Neural cell (in vitro differentiated cells): ENCODE measurements at regions not wholly inside any gene's neighbourhood (a gene's known extent, or its start where the extent isn't known, plus 50 kb on each side); places are given as distances from the start of the nearest gene placed in this dataset.

Experiments used
- EP300 ChIP-seq: fragments of 450-650 bp; conservative IDR thresholded peaks from 2 replicates; pipeline ENCODE4 v1.6.1; 2014; ENCODE audit warnings: antibody characterized with exemption, mild to moderate bottlenecking, moderate library complexity; ENCODE audit not compliant: poor library complexity, severe bottlenecking
- EZH2 ChIP-seq: fragments of 200-600, 300-800 bp; shearing (Covaris generic), sonication (generic); IDR thresholded peaks from 2 replicates; pipeline ENCODE4 v1.6.1; 2014; ENCODE audit warnings: antibody characterized with exemption, low read length, borderline replicate concordance, mild to moderate bottlenecking; ENCODE audit not compliant: insufficient read depth, poor library complexity, severe bottlenecking
- POLR2AphosphoS5 ChIP-seq: IDR thresholded peaks from 2 replicates; pipeline ENCODE4 v1.6.1; 2012
- RAD21 ChIP-seq: fragments of 450-650 bp; conservative IDR thresholded peaks from 2 replicates; pipeline ENCODE4 v1.6.1; 2014; ENCODE audit warnings: antibody characterized with exemption, mild to moderate bottlenecking, moderate library complexity
- SMC3 ChIP-seq: fragments of 450-650 bp; conservative IDR thresholded peaks from 2 replicates; pipeline ENCODE4 v1.6.1; 2014; ENCODE audit warnings: antibody characterized with exemption, mild to moderate bottlenecking, moderate library complexity; ENCODE audit not compliant: poor library complexity
- TAF1 ChIP-seq: IDR thresholded peaks from 2 replicates; pipeline ENCODE4 v1.6.1; 2012; ENCODE audit warnings: low read depth
- TF ChIP-seq, protein P1 (sequence below): fragments of 450-650 bp; IDR thresholded peaks from 2 replicates; pipeline ENCODE4 v1.5.1; 2014; ENCODE audit warnings: antibody characterized with exemption, mild to moderate bottlenecking, moderate library complexity; ENCODE audit not compliant: poor library complexity, severe bottlenecking
- TF ChIP-seq, protein P2 (sequence below): IDR thresholded peaks from 2 replicates; pipeline ENCODE4 v1.6.1; 2012; ENCODE audit warnings: borderline replicate concordance

DNA sequence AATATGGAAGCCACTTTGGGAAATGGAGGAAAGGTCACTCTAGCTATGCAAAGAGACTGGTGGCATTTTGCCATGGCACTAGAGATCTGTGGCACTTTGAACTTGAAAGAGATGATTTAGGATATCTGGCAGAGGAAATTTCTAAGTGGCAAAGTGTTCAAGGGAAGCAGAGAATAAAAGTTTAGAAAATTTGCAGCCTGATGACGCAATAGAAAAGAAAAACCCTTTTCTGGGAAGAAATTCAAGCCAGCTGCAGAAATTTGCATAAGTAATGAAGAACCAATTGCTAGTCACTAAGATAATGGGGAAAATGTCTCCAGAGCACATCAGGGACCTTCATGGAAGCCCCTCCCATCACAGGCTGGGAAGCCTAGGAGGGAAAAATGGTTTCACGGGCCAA lies 191.1 kb upstream of the B3GALT2 start:
- TF ChIP-seq, protein P1, sequence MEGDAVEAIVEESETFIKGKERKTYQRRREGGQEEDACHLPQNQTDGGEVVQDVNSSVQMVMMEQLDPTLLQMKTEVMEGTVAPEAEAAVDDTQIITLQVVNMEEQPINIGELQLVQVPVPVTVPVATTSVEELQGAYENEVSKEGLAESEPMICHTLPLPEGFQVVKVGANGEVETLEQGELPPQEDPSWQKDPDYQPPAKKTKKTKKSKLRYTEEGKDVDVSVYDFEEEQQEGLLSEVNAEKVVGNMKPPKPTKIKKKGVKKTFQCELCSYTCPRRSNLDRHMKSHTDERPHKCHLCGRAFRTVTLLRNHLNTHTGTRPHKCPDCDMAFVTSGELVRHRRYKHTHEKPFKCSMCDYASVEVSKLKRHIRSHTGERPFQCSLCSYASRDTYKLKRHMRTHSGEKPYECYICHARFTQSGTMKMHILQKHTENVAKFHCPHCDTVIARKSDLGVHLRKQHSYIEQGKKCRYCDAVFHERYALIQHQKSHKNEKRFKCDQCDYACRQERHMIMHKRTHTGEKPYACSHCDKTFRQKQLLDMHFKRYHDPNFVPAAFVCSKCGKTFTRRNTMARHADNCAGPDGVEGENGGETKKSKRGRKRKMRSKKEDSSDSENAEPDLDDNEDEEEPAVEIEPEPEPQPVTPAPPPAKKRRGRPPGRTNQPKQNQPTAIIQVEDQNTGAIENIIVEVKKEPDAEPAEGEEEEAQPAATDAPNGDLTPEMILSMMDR = no peak
- TF ChIP-seq, protein P2, sequence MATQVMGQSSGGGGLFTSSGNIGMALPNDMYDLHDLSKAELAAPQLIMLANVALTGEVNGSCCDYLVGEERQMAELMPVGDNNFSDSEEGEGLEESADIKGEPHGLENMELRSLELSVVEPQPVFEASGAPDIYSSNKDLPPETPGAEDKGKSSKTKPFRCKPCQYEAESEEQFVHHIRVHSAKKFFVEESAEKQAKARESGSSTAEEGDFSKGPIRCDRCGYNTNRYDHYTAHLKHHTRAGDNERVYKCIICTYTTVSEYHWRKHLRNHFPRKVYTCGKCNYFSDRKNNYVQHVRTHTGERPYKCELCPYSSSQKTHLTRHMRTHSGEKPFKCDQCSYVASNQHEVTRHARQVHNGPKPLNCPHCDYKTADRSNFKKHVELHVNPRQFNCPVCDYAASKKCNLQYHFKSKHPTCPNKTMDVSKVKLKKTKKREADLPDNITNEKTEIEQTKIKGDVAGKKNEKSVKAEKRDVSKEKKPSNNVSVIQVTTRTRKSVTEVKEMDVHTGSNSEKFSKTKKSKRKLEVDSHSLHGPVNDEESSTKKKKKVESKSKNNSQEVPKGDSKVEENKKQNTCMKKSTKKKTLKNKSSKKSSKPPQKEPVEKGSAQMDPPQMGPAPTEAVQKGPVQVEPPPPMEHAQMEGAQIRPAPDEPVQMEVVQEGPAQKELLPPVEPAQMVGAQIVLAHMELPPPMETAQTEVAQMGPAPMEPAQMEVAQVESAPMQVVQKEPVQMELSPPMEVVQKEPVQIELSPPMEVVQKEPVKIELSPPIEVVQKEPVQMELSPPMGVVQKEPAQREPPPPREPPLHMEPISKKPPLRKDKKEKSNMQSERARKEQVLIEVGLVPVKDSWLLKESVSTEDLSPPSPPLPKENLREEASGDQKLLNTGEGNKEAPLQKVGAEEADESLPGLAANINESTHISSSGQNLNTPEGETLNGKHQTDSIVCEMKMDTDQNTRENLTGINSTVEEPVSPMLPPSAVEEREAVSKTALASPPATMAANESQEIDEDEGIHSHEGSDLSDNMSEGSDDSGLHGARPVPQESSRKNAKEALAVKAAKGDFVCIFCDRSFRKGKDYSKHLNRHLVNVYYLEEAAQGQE = no peak
- TF ChIP-seq RAD21 (no peak), POLR2AphosphoS5 (no peak), EZH2 (no peak), EP300 (no peak), SMC3 (no peak), TAF1 (no peak)
